HG02870 (cell line): ENCODE measurements at regions not wholly inside any gene's neighbourhood (a gene's known extent, or its start where the extent isn't known, plus 50 kb on each side); places are given as distances from the start of the nearest gene placed in this dataset.
"Not testable (repeated sequence)": the region's sequence is repeated elsewhere in the genome, so short reads cannot be mapped to it uniquely, and the experiment has no call there.

Experiments used
- ATAC-seq: cut with Tn5 transposase; IDR thresholded peaks from one replicate; pipeline ENCODE4 v1.9.1; 2021; ENCODE audit warnings: mild to moderate bottlenecking, moderate library complexity; ENCODE audit not compliant: unreplicated experiment

DNA sequence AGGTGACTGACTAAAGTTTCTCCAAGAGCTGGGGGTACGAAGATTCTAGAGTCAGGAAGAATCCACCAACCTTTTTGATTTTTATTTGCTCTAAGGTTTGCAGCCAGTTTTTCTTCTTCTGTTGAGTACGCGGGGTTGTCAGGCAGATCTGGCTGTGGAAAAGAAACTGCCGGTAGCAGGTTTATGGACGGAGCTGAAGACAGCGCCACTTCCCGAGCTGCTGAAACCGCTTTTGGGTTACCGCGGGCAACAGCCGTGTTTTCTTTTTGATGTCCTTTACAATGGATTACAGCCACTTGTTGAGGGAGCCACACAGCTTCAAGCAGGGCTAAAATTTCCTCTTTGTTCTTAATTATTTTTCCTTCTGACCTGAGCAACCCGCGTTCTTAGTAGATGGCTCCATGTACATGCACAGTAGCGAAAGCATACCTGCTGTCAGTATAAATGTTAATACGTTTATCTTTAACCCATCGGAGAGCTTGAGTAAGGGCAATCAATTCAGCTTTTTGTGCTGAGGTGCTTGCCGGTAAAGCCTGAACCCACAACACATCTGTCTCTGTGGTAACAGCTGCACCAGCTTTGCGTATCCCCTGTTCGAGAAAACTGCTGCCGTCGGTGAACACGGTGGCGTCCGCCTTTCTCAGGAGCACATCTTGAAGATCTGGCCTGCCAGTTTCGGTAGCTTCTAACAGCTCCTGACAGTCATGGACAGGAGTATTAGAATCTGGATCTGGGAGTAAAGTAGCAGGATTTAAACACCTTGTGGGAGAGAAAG lies 674.3 kb downstream of the TMEM121 start:
- no peak for ATAC-seq

DNA sequence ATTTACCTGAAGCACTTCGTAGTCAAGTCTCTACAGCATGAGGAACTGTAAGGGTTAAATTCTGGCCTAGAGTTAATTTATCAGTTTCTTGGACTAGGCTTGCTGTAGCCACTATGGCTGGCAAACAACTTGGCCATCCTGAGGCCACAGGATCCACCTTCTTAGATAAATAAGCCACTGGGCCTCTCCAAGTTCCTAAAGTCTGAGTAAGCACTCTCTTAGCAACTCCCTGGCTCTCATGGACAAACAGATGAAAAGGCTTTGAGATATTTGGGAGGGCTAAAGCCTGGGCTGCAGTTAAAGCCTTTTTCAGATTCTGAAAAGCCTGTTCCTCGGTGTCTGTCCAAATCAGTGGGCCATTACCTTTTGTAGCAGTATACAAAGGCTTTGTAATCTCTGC lies 675.0 kb downstream of the TMEM121 start:
- ATAC-seq, result no peak

DNA sequence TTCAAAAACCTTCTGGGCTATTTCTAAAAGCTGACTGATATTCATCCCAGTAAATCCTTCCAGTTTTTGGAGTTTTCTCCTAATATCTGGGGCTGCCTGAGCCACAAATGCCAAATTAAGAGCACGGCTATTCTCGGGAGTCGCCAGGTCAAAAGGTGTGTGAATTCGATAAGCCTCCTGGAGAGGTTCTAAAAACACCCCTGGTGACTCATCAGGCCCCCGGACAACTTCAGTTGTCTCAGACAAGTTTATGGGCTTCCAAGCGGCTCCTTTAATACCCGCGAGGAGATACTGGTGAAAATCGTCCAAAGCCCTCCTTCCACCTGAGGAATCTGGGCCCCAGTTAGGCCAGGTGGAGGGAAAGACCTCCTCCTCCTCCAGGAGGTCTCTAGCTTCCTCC lies 677.1 kb downstream of the TMEM121 start:
- ATAC-seq, result no peak

DNA sequence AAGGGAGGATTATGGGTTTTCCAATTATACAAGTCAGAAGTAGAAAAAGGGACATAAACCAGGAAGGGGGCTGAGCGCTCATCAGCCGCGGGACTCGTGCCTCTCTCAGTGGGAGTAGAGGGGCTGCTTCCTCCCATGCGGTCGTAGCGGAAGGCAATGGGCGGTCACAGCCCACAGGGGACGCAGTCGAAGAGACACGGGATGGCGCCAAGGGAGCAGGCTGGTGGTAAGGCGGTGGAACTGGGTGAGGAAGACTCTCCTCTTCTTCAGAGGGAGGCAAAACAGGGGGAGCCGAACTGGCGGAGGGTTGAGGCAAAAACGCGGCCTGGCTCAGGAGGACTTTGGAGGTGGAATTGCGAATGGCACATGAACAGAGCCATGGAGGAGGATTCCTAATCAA lies 677.7 kb downstream of the TMEM121 start:
- no peak for ATAC-seq

GRCh38 chr14:106207316-106207715 lies 680.9 kb downstream of the TMEM121 start:
- no peak for ATAC-seq

GRCh38 chr14:106208794-106209193 lies 682.4 kb downstream of the TMEM121 start:
- ATAC-seq, result no peak

- ATAC-seq, result no peak
These were observed 683.4 kb downstream of the TMEM121 start for GRCh38 chr14:106209755-106210154.

DNA sequence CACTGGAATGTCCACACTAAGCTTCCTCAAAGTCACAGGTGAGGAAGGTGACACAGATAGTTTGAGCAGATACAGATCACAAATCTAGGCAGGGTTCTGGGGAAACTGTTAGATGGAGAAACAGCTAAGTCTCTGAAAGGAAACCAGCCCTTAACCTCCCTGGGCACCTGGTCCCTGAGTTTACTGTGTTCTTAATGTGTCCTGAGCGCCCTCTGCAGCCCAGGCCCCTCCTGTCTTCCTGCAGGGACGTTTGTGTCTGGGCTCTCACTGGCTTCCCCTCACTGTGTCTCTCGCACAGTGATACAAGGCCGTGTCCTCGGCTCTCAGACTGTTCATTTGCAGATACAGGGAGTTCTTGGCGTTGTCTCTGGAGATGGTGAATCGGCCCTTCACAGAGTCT lies 684.3 kb downstream of the TMEM121 start:
- ATAC-seq, result no peak

- ATAC-seq, result no peak
These were observed 685.0 kb downstream of the TMEM121 start for GRCh38 chr14:106211334-106211900.

- no peak for ATAC-seq
These were observed 688.8 kb downstream of the TMEM121 start for GRCh38 chr14:106215229-106215628.

GRCh38 chr14:106216679-106217078 lies 690.3 kb downstream of the TMEM121 start:
- no peak for ATAC-seq

- ATAC-seq, result no peak
These were observed 691.8 kb downstream of the TMEM121 start for GRCh38 chr14:106218174-106218573.

- ATAC-seq, result no peak
These were observed 695.9 kb downstream of the TMEM121 start for GRCh38 chr14:106222311-106222710.

- ATAC-seq, result no peak
These were observed 696.3 kb downstream of the TMEM121 start for GRCh38 chr14:106222731-106223130.

GRCh38 chr14:106227793-106228192 lies 701.4 kb downstream of the TMEM121 start:
- no peak for ATAC-seq

GRCh38 chr14:106228541-106229158 lies 702.3 kb downstream of the TMEM121 start:
- ATAC-seq, result no peak

GRCh38 chr14:106230071-106230470 lies 703.7 kb downstream of the TMEM121 start:
- no peak for ATAC-seq

DNA sequence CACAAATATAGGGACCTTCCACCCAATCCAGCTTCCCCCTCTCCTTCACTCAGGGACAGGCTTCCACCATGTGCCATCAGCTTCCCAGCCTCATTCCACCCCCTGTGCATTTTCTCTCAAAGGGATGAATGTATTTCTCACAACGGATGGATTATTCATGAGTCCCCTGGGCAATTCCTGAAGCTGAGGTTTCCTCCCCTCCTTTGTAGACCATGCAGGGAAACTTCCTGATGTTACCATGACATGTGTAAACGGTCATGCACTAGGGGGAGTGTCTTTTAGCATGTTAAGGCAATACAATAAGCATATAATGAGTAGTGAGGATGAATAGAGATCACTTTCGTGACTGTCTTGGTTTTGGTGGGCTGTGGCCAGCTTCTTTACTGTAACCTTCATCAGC lies 706.8 kb downstream of the TMEM121 start:
- ATAC-seq, result not testable (repeated sequence)

DNA sequence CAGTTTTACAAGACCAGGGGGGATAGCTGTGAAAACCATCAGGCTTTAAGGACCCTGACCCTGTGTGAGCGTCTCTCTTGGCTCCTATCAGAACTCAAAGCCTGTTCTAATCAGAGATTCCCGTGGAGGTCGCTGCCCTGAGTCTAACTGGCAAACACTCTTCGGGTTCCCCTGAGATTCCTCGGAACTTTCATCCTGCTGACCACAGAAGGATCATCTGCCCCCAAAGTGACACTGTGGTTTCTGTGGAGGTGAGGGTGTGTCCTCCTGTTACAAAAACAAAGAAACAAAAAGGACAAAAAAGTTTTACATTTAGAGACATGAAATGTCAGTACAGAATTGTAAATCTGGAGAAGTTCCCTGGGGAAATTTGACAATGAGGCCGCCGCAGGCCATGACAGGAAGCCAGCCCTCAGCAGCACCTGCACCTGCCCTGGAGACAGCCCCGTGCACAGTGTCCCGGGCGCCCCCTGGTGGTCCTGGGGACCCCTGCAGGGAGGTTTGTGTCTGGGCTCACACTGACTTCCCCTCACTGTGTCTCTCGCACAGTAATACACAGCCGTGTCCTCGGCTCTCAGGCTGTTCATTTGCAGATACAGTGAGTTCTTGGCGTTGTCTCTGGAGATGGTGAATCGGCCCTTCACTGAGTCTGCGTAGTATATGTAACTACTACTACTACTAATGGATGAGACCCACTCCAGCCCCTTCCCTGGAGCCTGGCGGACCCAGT lies 708.3 kb downstream of the TMEM121 start:
- ATAC-seq, result not testable (repeated sequence)

DNA sequence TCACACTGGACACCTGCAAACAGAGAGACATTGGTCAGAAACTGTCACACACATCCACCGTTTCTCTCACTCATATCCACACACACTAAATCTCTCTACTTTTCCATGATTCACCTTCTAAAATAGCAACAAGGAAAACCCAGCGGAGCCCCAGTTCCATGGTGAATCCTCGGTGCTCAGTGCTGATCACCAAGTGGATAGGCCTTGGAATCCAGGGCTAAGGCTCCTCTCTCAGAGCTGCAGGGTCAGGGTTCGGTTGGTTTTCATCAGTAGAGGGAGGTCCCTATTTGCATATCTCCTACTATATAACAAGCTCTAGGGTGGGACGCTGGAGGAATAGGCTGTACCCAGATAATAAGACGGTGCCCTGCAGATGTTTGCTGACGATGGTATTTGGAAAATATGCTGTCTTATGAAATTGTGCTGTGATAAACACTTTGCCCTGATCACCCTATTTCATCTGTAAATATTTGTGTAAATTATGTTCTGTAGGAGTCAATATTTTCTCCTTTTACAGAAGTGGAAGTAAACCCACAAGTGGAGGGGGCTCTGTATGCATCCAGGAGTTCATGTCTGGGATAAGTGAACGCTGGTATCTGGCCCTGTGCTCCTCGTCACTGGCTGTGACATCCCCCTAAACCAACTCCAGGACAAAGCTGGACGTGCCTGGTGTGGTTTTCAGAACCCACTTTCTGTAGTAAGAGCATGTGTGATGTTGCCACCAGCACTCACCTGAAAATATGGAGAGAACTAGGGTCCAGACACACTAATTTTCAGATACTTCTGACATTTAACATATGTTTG lies 709.2 kb downstream of the TMEM121 start:
- ATAC-seq, result no peak
